SH-SY5Y (cell line): ENCODE measurements at regions not wholly inside any gene's neighbourhood (a gene's known extent, or its start where the extent isn't known, plus 50 kb on each side); places are given as distances from the start of the nearest gene placed in this dataset.

Experiments used
- GATA2 ChIP-seq: IDR thresholded peaks from 2 replicates; pipeline ENCODE4 v1.6.1; 2011; ENCODE audit warnings: mild to moderate bottlenecking, low read depth, low read length
- GATA3 ChIP-seq: IDR thresholded peaks from 2 replicates; pipeline ENCODE4 v1.6.1; 2011; ENCODE audit warnings: low read depth, mild to moderate bottlenecking, low read length, moderate library complexity

GRCh38 chr2:168327328-168327727 lies 79.9 kb upstream of the STK39 start:
- TF ChIP-seq GATA3 (no peak), GATA2 (no peak)

DNA sequence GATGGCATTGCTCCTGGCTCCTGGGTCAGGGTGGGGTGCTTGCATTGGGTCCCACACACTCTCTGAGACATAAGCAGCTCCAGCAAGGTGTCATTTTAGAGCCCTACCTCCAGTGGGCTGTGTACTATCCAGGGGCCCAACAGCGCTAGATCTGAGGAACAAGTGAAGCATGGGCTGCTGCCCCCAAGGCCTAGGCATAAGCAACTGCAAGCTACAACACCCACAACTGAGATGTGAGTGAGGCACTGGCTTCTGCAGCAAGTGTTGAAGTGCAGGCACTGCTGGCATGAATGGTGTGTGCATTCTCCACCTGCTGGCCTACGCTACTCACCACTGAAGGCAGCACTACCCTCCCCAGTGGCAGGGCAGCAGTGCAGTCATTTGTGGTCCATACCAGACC lies 81.0 kb upstream of the STK39 start:
- TF ChIP-seq GATA2, result no peak
- no peak for TF ChIP-seq GATA3

DNA sequence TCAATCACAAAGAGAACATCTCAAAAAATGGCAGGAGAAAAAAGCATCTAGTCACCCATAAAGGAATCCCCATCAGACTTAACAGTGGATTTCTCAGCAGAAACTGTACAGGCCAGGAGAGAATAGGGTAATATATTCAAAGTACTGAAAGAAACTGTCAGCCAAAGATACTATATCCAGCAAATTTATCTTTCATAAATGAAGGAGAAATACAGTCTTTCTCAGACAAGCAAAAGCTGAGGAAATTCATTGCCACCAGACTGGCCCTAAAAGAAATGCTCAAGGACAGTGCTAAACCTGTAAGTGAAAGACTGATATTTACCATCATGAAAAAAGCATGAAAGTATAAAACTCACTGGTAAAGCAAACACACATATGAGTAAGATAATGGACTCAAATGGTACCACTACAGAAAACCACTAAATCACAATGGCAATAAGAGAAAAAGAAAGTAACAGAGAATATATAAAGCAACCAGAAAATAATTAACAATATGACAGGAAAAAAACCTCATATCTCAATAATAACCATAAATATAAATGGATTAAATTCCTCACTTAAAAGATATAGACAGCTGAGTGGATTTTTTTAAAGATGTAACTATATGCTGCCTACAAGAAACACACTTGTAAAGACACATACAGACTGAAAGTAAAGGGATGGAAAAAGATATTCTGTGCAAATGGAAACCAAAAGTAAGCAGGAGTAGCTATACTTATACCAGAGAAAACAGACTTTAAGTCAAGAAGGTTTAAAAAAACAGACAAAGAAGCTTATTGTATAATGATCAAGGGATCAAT lies 83.4 kb upstream of the STK39 start:
- TF ChIP-seq GATA3, result no peak
- TF ChIP-seq GATA2, result no peak

DNA sequence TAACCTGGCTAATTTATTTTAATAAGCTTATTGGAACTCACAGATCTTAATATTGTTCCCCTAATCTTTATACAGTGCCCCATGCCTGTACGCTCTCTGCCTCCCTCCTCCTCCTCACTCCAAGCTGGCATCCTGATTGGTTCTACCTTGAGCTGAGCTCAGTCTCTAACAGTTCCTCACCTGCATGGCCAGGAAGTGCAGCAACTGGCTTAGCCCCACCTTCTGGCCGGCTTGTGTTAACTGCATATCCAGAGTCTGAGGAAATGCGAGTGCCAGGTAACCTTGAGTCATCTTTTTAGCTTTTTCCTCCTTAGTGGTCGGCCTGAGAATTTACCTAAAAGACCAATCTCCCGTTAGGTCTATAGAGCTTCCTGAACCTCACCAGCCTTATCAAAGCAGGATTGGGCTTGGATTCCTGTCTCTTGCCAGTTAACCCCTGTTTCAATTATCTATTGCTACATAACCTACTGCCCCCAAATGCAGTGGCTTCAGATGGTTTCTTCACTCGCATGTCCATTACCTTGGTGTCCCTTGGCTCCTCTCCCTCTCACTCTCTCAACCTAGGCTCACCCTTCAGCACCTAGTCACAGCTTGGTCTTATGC lies 89.5 kb upstream of the STK39 start:
- TF ChIP-seq GATA2 (no peak), GATA3 (no peak)

GRCh38 chr2:168338292-168338691 lies 90.9 kb upstream of the STK39 start:
- TF ChIP-seq GATA3, result no peak
- no peak for TF ChIP-seq GATA2

GRCh38 chr2:168338803-168339437 lies 91.5 kb upstream of the STK39 start:
- no peak for TF ChIP-seq GATA3
- TF ChIP-seq GATA2, result no peak

GRCh38 chr2:168340931-168341330 lies 93.5 kb upstream of the STK39 start:
- TF ChIP-seq GATA2 (no peak), GATA3 (no peak)

DNA sequence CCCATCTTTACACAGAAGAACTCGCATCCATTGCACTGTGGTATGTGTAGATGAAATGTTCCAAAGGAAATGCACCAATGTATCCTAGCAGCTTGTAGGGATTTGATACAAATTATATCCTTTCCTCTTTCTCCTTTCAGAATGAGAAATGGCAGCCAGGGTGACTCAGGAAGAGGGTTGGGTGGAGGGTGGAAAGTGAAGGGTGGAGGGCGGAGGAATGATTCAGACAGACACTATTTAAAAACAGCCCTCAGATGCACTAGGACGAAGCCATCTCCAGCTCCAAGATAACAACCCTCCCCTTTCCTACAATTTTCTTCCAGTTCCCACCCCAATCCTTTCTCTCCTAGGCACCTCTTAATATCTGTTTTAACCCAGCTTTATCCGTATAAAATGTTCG lies 96.2 kb upstream of the STK39 start:
- TF ChIP-seq GATA2 (no peak), GATA3 (no peak)

DNA sequence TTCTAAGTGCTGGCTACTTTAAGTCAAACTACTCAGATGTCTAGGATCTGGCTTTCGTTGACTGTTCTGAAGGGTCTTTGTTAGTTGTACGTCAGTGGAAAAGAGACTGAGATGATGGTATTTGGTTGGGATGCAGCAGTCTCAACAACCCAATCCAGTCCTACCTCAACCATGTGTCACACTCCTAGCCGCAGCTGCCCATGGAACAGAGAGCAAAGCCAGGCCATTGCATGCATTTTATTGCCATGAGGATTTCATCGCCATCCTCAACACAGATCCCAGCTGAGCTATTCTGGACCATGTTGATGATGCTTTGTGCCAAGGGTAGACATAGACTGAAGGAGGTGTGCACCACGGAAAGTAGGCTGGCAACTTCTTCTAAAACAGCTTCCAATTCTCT lies 97.3 kb upstream of the STK39 start:
- TF ChIP-seq GATA2, result no peak
- no peak for TF ChIP-seq GATA3

DNA sequence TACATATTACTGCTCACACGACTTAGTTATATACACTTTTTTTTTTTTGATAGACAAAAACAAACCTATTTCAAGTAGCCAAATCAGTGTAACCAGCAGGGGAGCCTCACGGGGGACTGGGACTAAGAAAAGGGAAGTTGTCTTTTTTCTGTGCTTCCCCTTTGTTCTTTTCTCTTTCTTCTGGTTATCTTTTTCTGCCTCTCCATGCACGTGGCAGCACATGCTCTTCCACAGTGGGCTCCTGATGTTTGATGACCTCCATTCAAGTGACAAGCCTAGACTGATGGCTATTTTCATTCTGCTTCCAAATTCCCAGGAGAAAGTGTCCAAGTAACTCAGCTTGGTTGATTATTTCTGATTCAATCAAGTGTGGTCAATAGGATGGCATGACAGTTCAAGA lies 98.2 kb upstream of the STK39 start:
- TF ChIP-seq GATA3, result no peak
- TF ChIP-seq GATA2, result no peak

- no peak for TF ChIP-seq GATA2
- no peak for TF ChIP-seq GATA3
These were observed 99.5 kb upstream of the STK39 start for GRCh38 chr2:168346725-168347477.

GRCh38 chr2:168348076-168348475 lies 100.7 kb upstream of the STK39 start:
- TF ChIP-seq GATA2 (no peak), GATA3 (no peak)

GRCh38 chr2:168350380-168350779 lies 103.0 kb upstream of the STK39 start:
- TF ChIP-seq GATA2 (no peak), GATA3 (no peak)

DNA sequence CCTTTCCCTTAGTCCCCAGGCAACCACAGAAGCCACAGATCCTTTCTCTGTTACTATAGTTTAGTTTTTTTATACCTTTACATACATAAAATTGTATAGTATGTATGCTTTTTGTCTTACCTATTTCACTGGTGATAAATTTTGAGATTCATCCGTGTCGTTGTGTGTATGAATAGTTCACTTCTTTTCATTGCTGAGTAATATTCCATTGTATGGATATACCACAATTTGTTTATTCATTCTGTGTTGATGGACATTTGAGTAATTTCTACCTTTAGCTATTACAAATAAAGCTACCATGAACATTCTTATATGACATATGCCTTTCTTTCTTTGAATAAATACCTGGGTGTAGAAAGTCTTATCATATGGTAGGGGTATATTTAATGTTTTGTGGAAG lies 102.8 kb upstream of the CERS6 start:
- TF ChIP-seq GATA2 (no peak), GATA3 (no peak)

GRCh38 chr2:168354499-168354898 lies 101.6 kb upstream of the CERS6 start:
- TF ChIP-seq GATA2, result no peak
- no peak for TF ChIP-seq GATA3
